Tibial nerve (tissue), 4 donors: ENCODE measurements at regions not wholly inside any gene's neighbourhood (a gene's known extent, or its start where the extent isn't known, plus 50 kb on each side); places are given as distances from the start of the nearest gene placed in this dataset.

Source experiments
- CTCF ChIP-seq, 5 experiments: fragments of 200-600 bp in 3 of 5; fragments of 450-650 bp in 2 of 5; sonication (generic) in 3 of 5; IDR thresholded peaks; one replicate each; pipeline ENCODE4 v1.5.1; 2016 to 2019; ENCODE audit warnings: antibody characterized with exemption in 5 of 5, mild to moderate bottlenecking in 3 of 5, moderate library complexity in 2 of 5
- EP300 ChIP-seq, 2 donors: sonication (generic); formaldehyde crosslinking; IDR thresholded peaks; one replicate each; pipeline ENCODE4 v1.6.1; 2017; ENCODE audit warnings: antibody characterized with exemption in 2 of 2, mild to moderate bottlenecking in 1 of 2

- TF ChIP-seq CTCF (IDR thresholded peaks at IDR 0.05): no peak
- TF ChIP-seq EP300 (IDR thresholded peaks at IDR 0.05): no peak
Measured at GRCh38 chr18:60891936-60892335, 441.3 kb upstream of the CDH20 start.
